ENCODE measurements at regions not wholly inside any gene's neighbourhood (a gene's known extent, or its start where the extent isn't known, plus 50 kb on each side); places are given as distances from the start of the nearest gene placed in this dataset.
A peak's percentile ranks its signal among the peaks of the same experiment; 100 is the strongest.
"Not testable (repeated sequence)": the region's sequence is repeated elsewhere in the genome, so short reads cannot be mapped to it uniquely, and the experiment has no call there.

DNA sequence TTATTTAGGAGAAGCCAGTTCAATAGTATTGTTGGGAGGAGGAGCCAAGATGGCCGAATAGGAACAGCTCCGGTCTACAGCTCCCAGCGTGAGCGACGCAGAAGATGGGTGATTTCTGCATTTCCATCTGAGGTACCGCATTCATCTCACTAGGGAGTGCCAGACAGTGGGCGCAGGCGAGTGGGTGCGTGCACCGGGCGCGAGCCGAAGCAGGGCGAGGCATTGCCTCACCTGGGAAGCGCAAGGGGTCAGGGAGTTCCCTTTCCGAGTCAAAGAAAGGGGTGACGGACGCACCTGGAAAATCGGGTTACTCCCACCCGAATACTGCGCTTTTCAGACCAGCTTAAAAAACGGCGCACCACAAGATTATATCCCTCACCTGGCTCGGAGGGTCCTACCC is 403.2 kb upstream of the SMIM31 start:
- DNase-seq = not testable (repeated sequence)

DNA sequence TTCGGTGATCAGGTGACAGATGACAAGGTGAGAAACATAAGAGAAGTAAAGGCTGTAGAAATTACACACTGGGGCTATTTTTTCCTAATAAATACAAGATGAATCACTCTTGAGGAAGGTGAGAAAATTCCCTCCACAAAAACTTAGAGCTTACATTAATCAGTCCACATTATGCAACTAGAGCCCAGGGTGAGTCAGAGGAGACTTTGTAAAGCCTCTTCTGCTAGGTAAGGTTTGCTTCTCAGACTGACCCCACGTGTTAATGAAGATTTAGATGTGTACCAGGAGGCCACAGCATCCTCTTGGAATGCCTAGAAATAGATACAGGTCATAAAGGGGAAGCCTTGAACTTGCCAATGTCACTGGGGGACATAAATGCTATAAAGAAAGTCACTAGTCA is 396.0 kb upstream of the SMIM31 start:
- no peak for DNase-seq

DNA sequence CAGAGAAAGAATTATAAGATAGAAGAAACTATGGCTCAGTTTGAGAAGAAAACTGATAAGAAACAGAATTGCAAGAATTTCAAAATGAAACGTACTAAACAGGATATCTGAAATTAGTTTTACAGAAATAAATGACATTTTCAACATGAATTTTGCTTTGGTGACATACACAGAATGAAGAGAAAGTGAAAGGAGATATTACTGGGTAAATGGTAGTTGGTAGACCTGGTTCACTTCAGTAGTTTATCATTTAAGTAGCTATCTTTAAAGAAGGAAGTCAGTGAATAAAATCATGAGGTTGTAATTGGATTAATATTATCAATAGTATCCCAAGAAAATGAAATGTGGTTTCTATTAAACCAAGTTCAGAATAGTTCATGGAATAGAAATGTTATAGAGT is 395.5 kb upstream of the SMIM31 start:
- DNase-seq = no peak

DNA sequence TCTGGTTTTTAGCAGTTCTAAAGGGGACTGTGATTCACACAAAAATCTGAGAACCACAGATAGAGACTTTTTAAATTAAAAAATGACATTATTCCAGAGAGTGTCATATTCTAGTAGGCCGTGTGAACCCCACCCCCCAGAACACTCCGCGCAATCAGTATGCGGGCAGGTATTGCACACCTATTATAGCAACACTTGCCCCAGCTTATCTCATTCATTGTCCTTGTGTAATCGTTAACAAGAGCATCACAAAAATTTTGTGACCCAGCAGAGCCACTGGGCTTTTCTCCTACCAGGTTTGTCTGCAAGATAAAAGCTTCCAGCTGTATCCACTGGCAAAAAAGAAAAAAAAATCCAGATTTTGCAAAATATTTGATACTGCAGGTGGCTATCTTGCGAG is 394.1 kb upstream of the SMIM31 start:
- no peak for DNase-seq

DNA sequence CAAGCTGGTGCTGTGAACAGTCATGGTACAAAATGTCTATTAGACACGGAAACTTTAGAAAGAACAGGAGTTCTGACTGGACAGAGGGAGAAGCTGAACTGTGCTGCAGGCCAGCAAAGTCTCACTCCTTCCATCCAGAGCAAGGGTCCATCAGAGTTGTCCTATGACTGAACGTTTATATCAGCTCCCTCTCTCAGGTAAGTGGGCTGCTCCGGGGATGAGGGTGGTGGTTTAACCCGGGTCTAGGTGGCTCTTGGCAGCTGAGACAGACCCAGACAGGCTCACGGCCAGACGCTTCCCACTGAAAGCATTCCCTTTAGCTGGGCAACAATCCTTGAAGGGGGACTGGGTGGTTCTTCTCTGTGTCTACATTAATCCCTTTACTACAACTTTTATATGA is 385.0 kb upstream of the SMIM31 start:
- DNase-seq = no peak

DNA sequence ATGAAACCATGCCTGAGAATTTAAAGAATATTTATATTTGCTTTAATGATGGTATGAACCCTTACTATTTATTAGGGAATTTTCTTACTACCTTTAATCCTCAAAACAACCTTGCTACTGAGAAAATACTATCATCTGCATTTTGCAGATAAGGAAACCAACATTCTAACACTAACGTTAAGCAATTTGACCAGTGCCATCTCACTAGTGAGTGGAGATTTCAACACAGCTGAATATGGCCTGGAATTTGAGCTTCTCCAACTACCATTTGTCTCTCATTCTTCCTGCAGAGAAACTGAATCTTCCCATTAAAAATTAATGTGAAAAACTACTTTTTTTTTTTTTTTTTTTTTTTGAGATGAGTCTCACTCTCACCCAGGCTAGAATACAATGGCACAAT is 380.9 kb upstream of the SMIM31 start:
- no peak for DNase-seq

DNA sequence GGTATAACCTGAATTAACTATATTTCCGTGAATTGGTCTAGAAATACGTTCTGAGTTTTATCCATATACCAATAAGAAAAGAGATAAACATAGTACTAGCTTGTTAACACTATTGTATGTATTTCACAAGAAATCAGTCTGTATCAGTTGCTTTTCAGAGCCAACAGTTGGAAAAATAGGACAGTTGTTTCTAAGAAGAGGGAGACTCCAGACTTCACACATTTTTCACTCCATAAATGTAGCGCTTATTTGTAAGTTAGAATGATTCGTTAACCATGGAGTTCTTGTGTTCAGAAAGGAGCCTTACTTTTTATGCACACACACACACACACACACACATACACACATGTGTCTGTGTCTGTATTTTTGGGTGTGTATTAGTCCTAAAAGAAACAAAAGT is 376.7 kb upstream of the SMIM31 start:
- no peak for DNase-seq

DNA sequence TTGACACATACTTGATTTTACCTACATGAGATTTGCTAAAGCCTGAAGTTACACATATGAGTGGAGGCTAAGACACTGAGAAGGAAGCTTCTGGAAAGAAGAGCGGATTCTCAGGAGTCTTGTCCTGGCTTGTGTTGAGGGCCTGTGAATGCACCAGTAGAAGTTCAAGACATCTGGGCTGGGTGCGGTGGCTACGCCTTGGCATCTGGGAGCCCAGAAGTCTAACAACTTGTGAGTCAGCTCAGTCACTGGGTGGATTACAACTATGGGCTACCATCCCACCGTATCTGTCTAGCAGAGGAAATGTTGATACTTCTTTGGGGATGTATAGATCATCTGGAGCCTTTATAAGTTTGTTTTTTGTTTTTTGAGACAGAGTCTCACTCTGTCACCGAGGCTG is 375.6 kb upstream of the SMIM31 start:
- DNase-seq = no peak

DNA sequence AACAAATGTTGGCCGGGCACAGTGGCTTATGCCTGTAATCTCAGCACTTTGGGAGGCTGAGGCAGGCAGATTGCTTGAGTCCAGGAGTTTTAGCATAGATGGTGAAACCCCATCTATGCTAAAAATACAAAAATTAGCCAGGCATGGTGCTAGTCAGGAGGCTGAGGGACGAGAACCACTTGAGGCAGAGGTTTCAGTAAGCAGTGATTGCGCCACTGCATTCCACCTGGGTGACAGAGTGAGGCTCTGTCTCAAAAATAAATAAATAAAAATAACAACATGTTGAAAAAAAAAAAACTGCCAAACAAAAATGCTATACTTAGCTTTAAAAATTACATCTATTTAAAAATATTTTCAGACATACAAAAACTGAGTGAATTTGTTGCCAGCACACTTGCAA is 374.2 kb upstream of the SMIM31 start:
- DNase-seq = no peak

DNA sequence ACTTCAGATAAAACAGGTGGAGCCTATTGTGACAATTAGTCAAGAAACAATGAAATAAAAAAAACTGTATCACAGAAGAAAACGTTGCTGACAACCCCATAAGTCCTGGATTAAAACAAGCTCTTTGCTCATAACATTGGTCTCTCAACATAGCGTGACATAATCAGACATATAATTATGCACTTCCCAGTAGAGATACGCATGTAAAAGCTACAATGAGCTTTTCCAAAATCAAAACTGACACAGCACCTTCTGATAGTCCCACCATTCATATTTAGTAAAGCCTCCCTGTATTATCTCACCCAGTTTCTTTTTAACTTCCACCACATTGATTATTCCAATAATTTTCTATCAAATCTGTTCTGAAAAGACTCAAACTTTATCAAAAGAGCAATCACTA is 372.1 kb upstream of the SMIM31 start:
- no peak for DNase-seq

DNA sequence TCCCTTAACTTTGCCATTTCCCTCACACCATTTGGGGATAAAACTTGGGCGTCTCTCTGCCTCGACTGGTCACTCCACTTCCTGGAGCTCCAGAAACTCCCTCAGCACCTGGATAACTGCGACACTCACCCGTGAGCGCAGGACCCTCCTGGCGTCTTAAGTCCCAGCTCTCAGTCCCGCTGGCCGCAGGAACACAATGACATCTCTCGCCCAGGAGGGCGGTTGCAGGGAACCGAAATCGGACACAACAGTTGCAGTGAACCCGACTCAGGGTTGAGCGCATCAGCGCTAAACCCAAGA is 370.9 kb upstream of the SMIM31 start:
- no peak for DNase-seq

DNA sequence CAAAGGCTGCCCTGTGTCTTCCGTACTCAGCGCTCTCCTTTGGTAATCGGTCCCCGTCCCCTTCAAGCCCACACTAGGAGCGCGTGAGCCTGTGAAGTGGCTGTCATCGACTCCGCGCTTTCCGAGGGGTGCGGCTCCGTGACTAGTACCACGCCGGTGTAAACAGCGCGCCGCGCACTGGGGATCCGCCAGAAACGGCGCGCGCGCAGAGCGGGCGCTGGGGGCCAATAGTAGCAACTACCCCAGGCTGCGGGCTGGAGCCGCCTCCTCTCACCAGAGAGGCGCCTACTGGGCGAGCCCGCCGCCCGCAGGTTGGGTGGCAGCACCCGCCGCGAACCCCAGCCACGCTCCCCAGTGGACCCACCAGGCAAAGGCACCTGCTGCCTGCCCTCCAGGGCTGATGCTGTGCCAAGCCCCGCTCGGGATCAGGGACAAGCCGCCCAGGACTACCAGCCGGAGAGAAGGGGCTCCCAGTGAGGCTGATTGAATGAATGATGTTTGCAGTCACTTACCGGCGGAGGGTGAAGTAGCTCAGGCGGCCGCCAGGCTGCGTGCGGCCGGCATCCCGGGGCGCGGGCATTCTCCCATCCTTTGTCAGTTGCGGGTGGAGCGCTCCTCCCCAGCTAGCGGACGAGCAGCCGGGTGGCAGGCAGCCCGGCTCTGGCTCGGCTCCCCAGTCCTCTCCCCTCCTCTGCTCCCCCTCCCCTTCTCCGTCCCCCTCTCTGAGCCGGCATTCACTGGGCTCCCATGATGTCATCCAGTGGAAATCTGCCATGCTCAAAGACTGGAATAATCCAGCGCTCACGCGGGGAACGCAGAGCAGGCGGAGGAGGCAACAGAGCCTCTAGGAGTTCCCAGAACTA is 370.3 kb upstream of the SMIM31 start:
- peak; percentile 87 for DNase-seq

DNA sequence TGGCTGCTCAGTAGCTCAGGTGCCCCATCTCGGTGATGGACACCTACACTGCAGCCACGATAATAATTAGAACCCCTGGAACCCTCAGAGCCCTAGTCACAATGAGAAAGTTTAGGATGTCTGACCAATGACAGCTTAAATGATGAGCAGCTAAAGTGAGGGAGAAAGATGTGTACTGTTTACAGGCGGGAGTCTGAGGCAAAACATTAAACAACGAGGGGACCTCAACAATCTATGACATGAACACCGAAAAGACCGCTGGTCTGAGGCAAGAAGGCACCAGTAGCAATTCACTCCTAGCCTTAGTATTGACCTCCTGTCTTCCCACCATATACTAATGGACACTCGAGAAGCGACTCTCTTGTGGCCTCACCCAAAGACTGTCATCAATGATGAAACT is 369.5 kb upstream of the SMIM31 start:
- no peak for DNase-seq

DNA sequence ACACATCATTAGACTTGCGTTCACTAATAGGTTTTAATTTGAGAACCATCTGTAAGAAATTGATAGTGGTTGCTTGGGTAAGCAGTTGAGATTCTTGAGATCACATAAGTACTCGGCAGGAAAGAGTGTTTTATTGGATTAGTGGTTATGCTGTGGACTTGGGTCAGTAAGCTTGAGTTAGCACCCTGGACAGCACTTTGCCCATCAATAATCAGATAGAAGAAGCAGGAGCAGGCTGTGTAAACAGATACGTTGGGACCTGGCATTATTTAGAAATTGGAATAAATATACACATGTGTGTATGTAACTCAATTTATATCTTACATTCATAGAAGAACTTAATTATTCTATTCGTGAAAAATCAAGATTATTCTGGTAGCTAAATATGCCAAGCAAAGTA is 357.5 kb upstream of the SMIM31 start:
- no peak for DNase-seq

DNA sequence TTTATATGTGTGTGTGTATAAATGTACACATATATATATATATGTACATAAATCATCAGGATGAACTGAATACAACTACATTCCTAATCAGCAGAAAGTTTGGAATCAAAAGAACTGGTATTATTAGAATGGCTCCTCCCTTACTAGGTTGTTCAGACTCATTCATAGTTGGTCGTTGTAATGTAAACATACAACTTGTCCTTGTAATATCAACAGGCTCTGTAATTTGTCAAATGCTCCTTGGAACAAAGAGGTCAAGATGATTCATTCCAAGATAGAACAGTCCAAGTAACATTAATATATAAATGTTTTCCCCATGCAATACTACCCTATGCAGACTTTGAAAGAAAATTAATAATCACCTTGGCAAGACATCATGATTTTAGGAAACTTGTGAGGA is 351.4 kb upstream of the SMIM31 start:
- DNase-seq = no peak

DNA sequence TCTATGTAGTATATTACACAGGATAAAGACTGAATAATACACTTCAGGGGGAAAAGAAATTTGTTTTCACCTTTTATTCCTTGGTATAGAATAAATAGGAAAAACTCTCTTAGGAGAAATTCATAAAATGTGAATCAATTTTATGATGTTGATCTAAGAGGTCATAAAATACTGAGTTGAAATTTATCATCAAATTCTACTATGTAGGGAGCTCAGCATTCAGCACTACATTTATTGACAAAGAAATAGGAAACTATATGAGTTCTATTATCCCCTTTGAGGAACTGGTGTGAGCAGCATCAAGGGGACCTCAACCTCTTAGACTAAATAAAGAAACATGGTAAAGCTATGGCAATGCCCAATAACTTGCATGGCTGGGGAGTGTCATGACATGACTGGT is 348.2 kb upstream of the SMIM31 start:
- no peak for DNase-seq

DNA sequence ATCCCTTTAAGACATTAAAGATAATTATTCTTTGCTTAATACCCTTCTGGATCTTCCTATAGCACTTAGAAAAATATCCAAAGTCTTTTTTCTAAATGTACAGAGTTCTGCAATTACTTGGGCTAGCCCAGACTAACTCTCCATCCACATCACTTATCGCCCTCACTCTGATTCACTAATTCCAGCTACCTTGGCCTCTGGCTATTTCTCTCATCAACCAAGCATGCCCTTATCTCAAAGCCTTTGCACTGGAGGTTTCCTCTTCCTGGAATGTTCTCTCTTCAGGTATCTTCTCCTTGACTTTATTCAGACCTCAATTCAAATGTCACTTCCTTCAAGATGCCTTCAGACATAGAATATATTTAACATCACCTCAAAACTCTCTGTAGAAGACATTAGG is 345.1 kb upstream of the SMIM31 start:
- no peak for DNase-seq

DNA sequence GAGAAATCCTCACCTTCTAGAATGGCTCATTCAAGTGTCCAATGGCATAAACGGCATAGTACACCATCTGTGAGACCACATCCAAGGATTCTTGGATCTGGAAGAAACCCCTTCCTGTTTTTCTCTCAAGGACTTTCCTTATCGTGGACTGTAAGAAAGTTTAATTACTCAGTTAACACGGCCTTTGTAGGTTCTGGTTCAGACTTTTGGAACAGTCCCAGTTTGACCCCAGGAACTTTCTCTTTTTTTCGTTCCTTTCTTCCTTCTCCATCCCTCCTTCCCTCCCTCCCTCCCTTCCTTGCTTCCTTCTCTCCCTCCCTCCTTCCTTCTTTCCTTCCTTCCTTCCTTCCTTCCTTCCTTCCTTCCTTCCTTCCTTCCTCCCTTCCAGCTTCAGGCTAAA is 343.5 kb upstream of the SMIM31 start:
- no peak for DNase-seq

DNA sequence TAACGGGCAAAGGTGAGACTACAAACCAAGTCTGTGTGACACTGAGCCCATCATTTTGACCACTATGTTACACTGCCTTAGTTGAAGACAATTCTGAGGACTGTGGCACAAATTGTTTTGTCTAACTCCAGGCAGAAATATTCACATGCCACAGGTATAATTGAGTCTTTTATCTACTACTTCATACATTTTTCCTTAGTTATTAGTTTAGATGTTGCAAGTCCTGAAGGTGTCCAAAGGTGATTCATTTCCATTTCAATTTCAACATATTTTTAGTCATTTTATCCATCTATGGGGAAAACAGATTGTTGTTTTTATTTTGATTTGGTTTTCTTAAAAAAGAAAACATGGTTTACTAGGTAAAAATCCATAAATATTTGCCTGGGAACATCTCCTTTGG is 341.7 kb upstream of the SMIM31 start:
- no peak for DNase-seq

DNA sequence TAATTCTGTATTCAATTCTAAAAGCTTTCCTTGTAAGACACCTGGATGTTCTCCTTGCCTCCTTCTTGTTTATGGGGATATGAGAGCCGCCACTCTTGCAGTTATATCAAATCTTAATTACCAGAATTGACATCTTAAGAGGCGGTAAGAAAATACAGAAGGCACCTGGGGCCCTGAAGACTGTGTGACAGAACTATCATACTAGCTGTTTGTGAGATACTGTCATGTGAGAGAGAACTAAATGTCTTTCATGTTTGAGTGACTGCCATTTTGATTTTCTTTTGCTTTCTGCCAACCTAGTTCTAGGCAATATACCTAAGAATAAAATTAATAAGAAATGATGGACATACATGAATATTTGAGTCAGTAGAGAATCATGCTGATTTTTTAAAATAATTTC is 340.2 kb upstream of the SMIM31 start:
- DNase-seq = no peak

DNA sequence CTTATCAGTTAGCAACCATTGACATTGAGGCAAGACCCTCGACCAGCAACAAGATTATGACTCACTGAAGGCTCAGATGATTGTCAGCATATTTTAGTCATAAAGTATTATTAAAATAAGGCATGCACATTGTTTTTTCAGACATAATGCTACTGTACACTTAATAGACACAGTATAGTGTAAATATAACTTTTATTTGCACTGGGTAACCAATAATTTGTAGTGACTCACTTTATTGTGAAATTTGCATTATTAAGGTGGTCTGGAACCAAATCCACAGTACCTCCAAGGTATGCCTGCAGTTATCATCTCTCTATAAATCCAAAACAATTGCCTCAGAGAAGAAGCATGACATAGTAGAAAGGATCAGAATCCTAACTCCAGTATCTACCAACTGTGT is 330.1 kb upstream of the SMIM31 start:
- no peak for DNase-seq

DNA sequence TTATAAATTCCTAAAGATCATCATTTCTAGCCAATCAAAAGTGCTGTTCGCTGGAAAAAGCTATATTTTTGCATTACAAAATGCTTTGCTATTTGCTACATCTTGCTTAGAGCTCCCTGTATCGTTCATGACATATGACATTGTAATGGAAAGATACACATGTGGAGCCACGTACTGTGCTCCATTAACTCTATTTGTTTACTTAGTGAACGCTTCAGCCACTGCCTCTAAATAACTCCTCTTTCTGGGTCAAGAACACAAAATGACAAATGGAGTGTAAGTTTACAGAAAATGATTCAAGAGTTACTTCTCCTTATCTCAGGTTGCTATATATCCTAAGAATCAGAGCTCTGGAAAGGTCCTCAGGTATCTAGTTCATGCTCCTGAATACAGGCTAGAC is 329.1 kb upstream of the SMIM31 start:
- DNase-seq = no peak

DNA sequence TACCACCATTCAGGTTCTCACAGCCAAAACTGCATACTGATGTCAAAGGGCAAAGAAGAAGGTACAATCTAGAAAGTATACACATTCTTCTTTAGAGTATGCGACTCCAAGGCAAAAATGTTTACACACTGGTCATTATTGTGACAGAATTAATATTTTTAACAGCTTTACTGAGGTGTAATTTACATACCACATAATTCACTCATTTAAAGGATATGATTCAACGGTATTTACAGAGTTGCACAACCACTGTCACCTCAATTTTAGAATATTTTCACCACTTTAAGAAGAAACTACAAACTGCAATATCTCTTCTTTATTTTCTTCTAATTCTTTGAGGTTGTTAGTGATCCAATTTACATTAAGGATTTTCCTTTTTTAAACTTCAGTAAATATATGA is 325.4 kb upstream of the SMIM31 start:
- DNase-seq = no peak

DNA sequence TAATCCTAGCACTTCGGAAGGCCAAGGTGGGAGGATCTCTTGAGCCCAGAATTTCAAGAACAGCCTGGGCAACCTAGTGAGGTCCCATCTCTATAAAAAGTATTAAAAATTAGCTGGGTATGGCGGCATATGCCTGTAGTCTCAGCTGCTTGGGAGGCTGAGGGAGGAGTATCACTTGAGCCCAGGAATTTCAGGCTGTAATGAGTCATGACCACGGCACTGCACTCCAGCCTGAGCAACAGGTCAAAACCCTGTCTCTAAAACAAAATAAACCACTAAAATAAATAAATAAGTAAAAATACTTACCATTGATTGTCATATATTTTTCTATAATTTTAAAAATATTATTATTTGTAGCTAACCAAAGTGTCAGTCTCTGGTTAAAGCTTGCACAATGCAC is 315.6 kb upstream of the SMIM31 start:
- DNase-seq = no peak

DNA sequence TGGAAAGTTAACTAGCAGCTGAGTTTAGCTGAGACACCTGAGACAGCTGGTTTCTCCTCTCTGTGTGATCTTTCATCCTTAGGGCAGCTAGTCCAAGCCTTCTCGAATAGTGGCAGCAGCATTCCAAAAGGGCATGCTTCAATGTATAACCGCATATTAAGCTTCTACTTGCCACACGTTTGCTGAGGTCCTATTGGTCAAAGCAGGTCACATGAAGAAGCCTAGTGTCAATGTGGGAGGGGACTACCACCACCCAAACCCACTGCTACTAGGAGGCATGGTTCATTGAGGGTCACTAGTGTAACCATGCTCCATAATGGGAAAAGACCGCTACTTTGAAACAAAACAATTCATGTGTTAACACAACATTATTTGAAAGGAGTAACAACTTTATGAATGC is 314.9 kb upstream of the SMIM31 start:
- DNase-seq = no peak

DNA sequence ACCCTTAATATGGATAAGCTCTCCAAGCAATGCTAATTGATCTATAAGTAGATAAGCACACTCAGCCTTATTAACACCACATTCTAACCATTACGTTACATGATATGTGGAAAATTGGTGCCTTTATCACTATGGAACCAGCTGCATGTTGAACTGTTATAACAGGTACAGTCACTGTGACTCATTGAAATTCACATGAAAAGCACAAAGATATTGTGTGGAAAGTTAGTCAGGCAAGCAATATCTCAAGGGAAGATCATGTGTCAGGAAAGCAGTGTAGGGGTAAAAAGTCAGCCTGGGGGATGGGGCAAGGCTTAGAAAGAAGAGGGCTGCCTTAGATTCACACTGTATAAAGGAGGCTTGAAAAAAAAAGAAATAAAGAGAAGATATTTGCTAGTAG is 313.7 kb upstream of the SMIM31 start:
- no peak for DNase-seq

Measured in left hindlimb (tissue), 1 donor.